ENCODE measurements at regions not wholly inside any gene's neighbourhood (a gene's known extent, or its start where the extent isn't known, plus 50 kb on each side); places are given as distances from the start of the nearest gene placed in this dataset.

GRCh38 chr3:159487304-159487703, 501.3 kb upstream of the IL12A start:
- Histone ChIP-seq H3K4me1 (ENCODE audit: control insufficient read depth, insufficient read depth, low read length) (no peaks in the 10 kb centered on the region), H3K36me3 (ENCODE audit: control insufficient read depth, insufficient read depth, low read length) (no peaks in the 10 kb centered on the region), H3K27ac (ENCODE audit: low read depth, low read length) (no peak overlapping the region), H3K27me3 (ENCODE audit: control insufficient read depth, insufficient read depth, low read length, poor library complexity, severe bottlenecking) (no peaks in the 10 kb centered on the region), H3K9me3 (ENCODE audit: control insufficient read depth, low read length) (peaks cover 7% of the 10 kb centered on the region), H3K9ac (ENCODE audit: extremely low read depth, low read length, poor library complexity, severe bottlenecking) (no peak overlapping the region), H3K4me3 (ENCODE audit: low read length) (no peak overlapping the region)
- no peaks in the 10 kb centered on the region for H3K27me3 Mint-ChIP-seq (ENCODE audit: insufficient read depth)
- 60 to 73% methylated on average over 1 to 2 of the region's 2 CpGs for WGBS, 2 experiments (ENCODE audit: insufficient coverage in 1 of 2, insufficient read length in 1 of 2)
- H3K9me3 Mint-ChIP-seq = peaks cover 26% of the 10 kb centered on the region
- H3K36me3 Mint-ChIP-seq (ENCODE audit: low read depth) = peaks cover 2% of the 10 kb centered on the region
- TF ChIP-seq CTCF (conservative IDR thresholded peaks at IDR 0.05) = no peak
- peaks cover 12% of the 10 kb centered on the region for H3K4me1 Mint-ChIP-seq
- no peak overlapping the region for H3K27ac Mint-ChIP-seq
- H3K4me3 Mint-ChIP-seq = no peak overlapping the region
- no peak for DNase-seq

- no peak overlapping the region for H3K9ac ChIP-seq (ENCODE audit: extremely low read depth, low read length, poor library complexity, severe bottlenecking)
- no peak for TF ChIP-seq CTCF (conservative IDR thresholded peaks at IDR 0.05)
- Mint-ChIP-seq H3K36me3 (ENCODE audit: low read depth) (peaks cover 2% of the 10 kb centered on the region), H3K9me3 (peaks cover 26% of the 10 kb centered on the region), H3K4me1 (peaks cover 3% of the 10 kb centered on the region), H3K4me3 (no peak overlapping the region), H3K27ac (no peak overlapping the region), H3K27me3 (ENCODE audit: insufficient read depth) (no peaks in the 10 kb centered on the region)
- H3K9me3 ChIP-seq (ENCODE audit: control insufficient read depth, low read length) = peaks cover 7% of the 10 kb centered on the region
- H3K4me1 ChIP-seq (ENCODE audit: control insufficient read depth, insufficient read depth, low read length) = no peaks in the 10 kb centered on the region
- no peak for DNase-seq
- H3K4me3 ChIP-seq (ENCODE audit: low read length) = no peak overlapping the region
- H3K27me3 ChIP-seq (ENCODE audit: control insufficient read depth, insufficient read depth, low read length, poor library complexity, severe bottlenecking) = no peaks in the 10 kb centered on the region
- H3K36me3 ChIP-seq (ENCODE audit: control insufficient read depth, insufficient read depth, low read length) = no peaks in the 10 kb centered on the region
- 80 to 100% methylated on average over 1 to 2 of the region's 2 CpGs for WGBS, 2 experiments (ENCODE audit: insufficient coverage in 1 of 2, insufficient read length in 1 of 2)
- H3K27ac ChIP-seq (ENCODE audit: low read depth, low read length) = no peak overlapping the region
Observed at GRCh38 chr3:159488602-159489001, 500.0 kb upstream of the IL12A start.

- H3K4me1 ChIP-seq (ENCODE audit: control insufficient read depth, insufficient read depth, low read length) = no peaks in the 10 kb centered on the region
- TF ChIP-seq CTCF (conservative IDR thresholded peaks at IDR 0.05) = no peak
- Mint-ChIP-seq H3K36me3 (ENCODE audit: low read depth) (no peaks in the 10 kb centered on the region), H3K27ac (no peak overlapping the region), H3K4me3 (no peak overlapping the region), H3K9me3 (no peaks in the 10 kb centered on the region), H3K27me3 (ENCODE audit: insufficient read depth) (no peaks in the 10 kb centered on the region), H3K4me1 (no peaks in the 10 kb centered on the region)
- H3K9me3 ChIP-seq (ENCODE audit: control insufficient read depth, low read length) = no peaks in the 10 kb centered on the region
- no peak overlapping the region for H3K27ac ChIP-seq (ENCODE audit: low read depth, low read length)
- DNase-seq = no peak
- no peaks in the 10 kb centered on the region for H3K36me3 ChIP-seq (ENCODE audit: control insufficient read depth, insufficient read depth, low read length)
- WGBS, 2 experiments (ENCODE audit: insufficient coverage in 1 of 2, insufficient read length in 1 of 2) = 80% methylated on average over 2 of the region's 2 CpGs; no CpG with 5 or more reads in 1 of the 2 experiments
- H3K27me3 ChIP-seq (ENCODE audit: control insufficient read depth, insufficient read depth, low read length, poor library complexity, severe bottlenecking) = no peaks in the 10 kb centered on the region
- no peak overlapping the region for H3K4me3 ChIP-seq (ENCODE audit: low read length)
- no peak overlapping the region for H3K9ac ChIP-seq (ENCODE audit: extremely low read depth, low read length, poor library complexity, severe bottlenecking)
Observed at GRCh38 chr3:159497361-159497760, 491.3 kb upstream of the IL12A start.

Data from endodermal cell (in vitro differentiated cells).